HL-60 (cell line): ENCODE measurements at regions not wholly inside any gene's neighbourhood (a gene's known extent, or its start where the extent isn't known, plus 50 kb on each side); places are given as distances from the start of the nearest gene placed in this dataset.

ENCODE experiments used
- DNase-seq, 2 experiments: peaks; one replicate each; pipeline ENCODE4 v3.0.0-alpha.2; 2010 to 2020; ENCODE audit warnings: low read depth in 1 of 2, low spot score in 1 of 2
- H3K27ac ChIP-seq: fragments of 250-450 bp; sonication (Bioruptor Pico); replicated peaks from 2 replicates; pipeline ENCODE4 v1.5.1; 2020; ENCODE audit warnings: mild to moderate bottlenecking, moderate library complexity
- H3K27me3 ChIP-seq: fragments of 250-450 bp; sonication (Bioruptor Pico); 2 replicates; pipeline ENCODE4 v1.5.1; 2021; ENCODE audit warnings: mild to moderate bottlenecking, moderate library complexity; ENCODE audit not compliant: insufficient read depth, poor library complexity, severe bottlenecking
- H3K4me3 ChIP-seq: replicated peaks from 2 replicates; pipeline ENCODE4 v1.5.1; 2011; ENCODE audit warnings: mild to moderate bottlenecking, control low read depth, low read length; ENCODE audit not compliant: insufficient read depth
- GABPA ChIP-seq: IDR thresholded peaks from 2 replicates; pipeline ENCODE4 v1.6.1; 2012; ENCODE audit warnings: low read depth
- POLR2AphosphoS5 ChIP-seq: IDR thresholded peaks from 2 replicates; pipeline ENCODE4 v1.6.1; 2012; ENCODE audit warnings: low read depth
- SPI1 ChIP-seq: IDR thresholded peaks from 2 replicates; pipeline ENCODE4 v1.6.1; 2012; ENCODE audit warnings: low read depth, mild to moderate bottlenecking, borderline replicate concordance
- TF ChIP-seq, protein P1 (sequence below): IDR thresholded peaks from 2 replicates; pipeline ENCODE4 v1.6.1; 2012; ENCODE audit warnings: low read depth; ENCODE audit not compliant: insufficient replicate concordance
- TF ChIP-seq, protein P2 (sequence below): IDR thresholded peaks from one replicate; pipeline ENCODE4 v1.5.1; 2011; ENCODE audit warnings: low read length, control low read depth, inconsistent platforms; ENCODE audit not compliant: insufficient read depth

DNA sequence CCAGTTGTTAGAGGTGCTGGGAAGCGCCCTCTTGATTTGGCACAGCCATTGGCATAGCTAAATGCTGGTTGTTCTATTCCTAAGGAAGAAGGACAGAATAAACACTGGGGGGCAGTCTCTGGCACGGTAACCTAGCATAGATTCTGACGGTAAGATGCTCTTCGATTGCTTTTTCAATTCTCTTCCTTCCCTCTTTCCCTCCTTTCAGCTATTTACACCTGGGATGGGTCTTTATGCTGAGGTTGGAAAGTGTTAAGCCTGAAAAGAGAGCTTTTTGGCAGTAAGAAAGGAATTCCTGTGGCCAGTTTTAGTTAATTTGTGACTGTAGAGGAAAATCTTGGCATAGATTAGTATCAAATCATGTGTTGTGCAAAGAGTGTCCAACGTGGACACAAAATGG lies 162.8 kb downstream of the SNAPC1 start:
- H3K27me3 ChIP-seq = no peaks in the 10 kb centered on the region
- H3K4me3 ChIP-seq = no peak overlapping the region
- H3K27ac ChIP-seq = no peak overlapping the region
- no peak for DNase-seq
- TF ChIP-seq POLR2AphosphoS5 (no peak), SPI1 (no peak), GABPA (no peak)
- TF ChIP-seq, protein P1, sequence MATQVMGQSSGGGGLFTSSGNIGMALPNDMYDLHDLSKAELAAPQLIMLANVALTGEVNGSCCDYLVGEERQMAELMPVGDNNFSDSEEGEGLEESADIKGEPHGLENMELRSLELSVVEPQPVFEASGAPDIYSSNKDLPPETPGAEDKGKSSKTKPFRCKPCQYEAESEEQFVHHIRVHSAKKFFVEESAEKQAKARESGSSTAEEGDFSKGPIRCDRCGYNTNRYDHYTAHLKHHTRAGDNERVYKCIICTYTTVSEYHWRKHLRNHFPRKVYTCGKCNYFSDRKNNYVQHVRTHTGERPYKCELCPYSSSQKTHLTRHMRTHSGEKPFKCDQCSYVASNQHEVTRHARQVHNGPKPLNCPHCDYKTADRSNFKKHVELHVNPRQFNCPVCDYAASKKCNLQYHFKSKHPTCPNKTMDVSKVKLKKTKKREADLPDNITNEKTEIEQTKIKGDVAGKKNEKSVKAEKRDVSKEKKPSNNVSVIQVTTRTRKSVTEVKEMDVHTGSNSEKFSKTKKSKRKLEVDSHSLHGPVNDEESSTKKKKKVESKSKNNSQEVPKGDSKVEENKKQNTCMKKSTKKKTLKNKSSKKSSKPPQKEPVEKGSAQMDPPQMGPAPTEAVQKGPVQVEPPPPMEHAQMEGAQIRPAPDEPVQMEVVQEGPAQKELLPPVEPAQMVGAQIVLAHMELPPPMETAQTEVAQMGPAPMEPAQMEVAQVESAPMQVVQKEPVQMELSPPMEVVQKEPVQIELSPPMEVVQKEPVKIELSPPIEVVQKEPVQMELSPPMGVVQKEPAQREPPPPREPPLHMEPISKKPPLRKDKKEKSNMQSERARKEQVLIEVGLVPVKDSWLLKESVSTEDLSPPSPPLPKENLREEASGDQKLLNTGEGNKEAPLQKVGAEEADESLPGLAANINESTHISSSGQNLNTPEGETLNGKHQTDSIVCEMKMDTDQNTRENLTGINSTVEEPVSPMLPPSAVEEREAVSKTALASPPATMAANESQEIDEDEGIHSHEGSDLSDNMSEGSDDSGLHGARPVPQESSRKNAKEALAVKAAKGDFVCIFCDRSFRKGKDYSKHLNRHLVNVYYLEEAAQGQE = no peak
- TF ChIP-seq, protein P2, sequence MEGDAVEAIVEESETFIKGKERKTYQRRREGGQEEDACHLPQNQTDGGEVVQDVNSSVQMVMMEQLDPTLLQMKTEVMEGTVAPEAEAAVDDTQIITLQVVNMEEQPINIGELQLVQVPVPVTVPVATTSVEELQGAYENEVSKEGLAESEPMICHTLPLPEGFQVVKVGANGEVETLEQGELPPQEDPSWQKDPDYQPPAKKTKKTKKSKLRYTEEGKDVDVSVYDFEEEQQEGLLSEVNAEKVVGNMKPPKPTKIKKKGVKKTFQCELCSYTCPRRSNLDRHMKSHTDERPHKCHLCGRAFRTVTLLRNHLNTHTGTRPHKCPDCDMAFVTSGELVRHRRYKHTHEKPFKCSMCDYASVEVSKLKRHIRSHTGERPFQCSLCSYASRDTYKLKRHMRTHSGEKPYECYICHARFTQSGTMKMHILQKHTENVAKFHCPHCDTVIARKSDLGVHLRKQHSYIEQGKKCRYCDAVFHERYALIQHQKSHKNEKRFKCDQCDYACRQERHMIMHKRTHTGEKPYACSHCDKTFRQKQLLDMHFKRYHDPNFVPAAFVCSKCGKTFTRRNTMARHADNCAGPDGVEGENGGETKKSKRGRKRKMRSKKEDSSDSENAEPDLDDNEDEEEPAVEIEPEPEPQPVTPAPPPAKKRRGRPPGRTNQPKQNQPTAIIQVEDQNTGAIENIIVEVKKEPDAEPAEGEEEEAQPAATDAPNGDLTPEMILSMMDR = no peak

DNA sequence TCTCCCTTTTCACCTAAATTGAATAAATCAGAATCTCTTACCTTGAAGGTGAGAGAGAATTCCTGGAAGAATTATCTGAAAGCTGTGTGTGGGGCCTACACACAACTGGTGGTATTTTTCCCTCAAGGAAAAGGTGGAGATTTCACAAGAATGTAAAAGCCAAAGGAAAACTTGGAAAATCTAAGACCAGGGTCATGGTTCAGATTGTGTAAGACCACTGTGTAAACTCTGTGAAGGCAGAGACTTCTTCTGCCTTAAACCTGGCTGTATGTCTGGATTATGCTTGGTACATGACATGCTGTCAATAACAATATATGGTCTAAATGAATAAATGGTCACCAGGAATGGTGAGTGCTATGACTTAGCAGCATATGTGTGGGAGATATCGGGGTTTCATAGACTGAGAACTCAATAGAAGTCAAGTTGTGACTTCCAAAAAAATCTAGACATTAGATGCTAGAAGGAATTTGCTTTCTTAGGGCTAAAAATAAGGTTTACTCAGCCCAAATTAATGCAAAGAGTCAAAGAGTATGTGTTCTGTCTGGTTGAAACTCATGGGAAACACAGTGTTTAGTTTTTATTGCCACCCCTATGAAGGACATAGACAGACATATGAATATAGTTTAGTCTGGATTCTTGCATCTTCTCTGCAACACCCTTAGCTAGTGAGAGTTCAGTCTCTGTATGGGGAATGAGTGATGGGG lies 163.7 kb downstream of the SNAPC1 start:
- Histone ChIP-seq H3K4me3 (no peak overlapping the region), H3K27ac (no peak overlapping the region), H3K27me3 (no peaks in the 10 kb centered on the region)
- TF ChIP-seq SPI1 = no peak
- DNase-seq = no peak

DNA sequence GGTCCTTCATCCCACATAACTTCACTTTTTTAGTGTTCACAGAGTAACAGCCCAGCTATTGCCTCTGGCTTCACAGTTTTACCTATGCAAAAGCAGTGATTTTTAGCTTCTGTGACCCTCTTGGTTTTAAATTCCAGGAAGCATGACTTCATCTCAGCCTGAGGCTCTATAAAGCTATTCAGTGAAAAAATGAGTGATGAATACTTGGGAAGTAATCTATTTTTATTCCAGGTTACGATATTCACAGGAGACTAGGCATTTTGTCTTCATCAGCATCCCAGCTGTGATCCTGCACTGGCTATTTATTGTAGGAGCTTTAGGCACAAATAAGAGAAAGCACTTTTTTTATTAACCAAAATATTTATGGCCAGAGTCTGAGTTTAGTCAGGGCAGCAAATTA lies 164.8 kb downstream of the SNAPC1 start:
- no peak for DNase-seq
- Histone ChIP-seq H3K4me3 (no peak overlapping the region), H3K27me3 (no peaks in the 10 kb centered on the region), H3K27ac (no peak overlapping the region)
- TF ChIP-seq, protein P1 = no peak
- TF ChIP-seq POLR2AphosphoS5 = no peak
- no peak for TF ChIP-seq SPI1
- TF ChIP-seq, protein P2 = no peak
- TF ChIP-seq GABPA = no peak

DNA sequence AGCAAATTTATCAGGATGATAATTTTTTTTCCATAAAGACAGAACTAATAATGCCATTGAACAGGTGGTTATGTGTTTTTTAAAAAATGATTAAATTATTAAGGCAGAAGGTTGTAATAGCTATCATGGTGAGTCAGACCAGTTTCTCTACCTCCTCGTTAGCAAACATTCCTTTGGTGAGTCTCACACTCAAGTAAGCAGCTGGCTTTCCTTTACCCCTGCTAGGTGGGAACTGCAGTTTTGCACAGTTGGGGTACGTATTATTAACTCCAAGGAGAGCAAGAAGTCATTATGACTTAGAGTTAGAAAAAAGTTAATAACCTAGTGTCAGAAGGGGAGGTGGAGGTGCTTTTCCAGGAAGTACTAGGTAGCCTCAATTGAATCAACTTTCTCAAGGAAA lies 165.3 kb downstream of the SNAPC1 start:
- Histone ChIP-seq H3K27me3 (no peaks in the 10 kb centered on the region), H3K27ac (no peak overlapping the region), H3K4me3 (no peak overlapping the region)
- DNase-seq = no peak
- TF ChIP-seq SPI1 (no peak), GABPA (no peak), POLR2AphosphoS5 (no peak)
- TF ChIP-seq, protein P1 = no peak
- TF ChIP-seq, protein P2 = no peak
